ENCODE measurements at regions not wholly inside any gene's neighbourhood (a gene's known extent, or its start where the extent isn't known, plus 50 kb on each side); places are given as distances from the start of the nearest gene placed in this dataset.
"Not testable (repeated sequence)": the region's sequence is repeated elsewhere in the genome, so short reads cannot be mapped to it uniquely, and the experiment has no call there.

DNA sequence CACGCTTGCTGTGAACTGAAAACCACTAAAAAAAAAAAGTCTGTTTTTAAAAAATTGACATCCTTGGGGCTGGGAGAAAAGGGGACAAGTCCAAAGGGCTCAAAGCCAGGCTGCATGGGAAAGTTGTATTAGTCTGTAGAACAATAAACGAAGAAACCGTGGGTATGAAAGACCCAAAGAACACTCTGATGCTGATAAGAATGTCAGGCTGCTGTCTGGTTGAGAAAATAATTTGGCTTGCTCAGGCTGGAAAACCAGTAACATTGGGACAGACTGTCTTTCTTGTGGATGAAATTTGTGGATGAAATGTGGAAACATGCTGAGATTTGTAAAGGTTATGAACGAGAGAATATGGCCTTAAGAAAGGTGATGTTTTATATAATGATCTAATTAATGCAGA lies 68.5 kb upstream of the HSPB3 start:
- CTCF ChIA-PET = no interaction called here
- H3K27me3 Mint-ChIP-seq (ENCODE audit: low read depth) = no peaks in the 10 kb centered on the region
- peaks cover 2% of the 10 kb centered on the region for H3K9me3 Mint-ChIP-seq
- H3K36me3 Mint-ChIP-seq (ENCODE audit: low read depth) = no peaks in the 10 kb centered on the region
- intact Hi-C loops (cut with micrococcal nuclease) = no loop called here
- no peak overlapping the region for H3K4me3 Mint-ChIP-seq
- no peak for DNase-seq
- H3K27ac Mint-ChIP-seq = no peak overlapping the region
- H3K4me1 Mint-ChIP-seq (ENCODE audit: low read depth) = peaks cover 10% of the 10 kb centered on the region

DNA sequence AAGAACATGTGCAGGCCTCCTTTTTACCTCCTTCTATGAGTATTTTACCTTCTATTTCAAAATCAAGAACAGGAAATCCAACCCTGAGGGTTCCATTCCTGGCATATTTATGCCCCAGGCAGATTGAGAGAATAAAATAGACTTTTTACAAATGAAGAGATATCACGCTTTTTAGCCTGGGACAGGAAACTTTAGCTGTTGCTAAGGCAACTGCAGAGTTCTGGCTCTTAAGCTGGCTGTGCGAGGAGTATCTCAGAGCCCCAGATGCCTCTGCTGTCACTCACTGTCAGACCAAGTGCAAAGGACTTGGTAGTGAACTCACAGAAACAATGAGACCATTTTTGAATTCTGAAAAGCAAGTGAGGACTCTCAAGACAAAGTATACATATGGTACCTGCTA lies 69.5 kb upstream of the HSPB3 start:
- Mint-ChIP-seq H3K27me3 (ENCODE audit: low read depth) (no peaks in the 10 kb centered on the region), H3K27ac (no peak overlapping the region), H3K9me3 (peaks cover 2% of the 10 kb centered on the region), H3K4me3 (no peak overlapping the region), H3K4me1 (ENCODE audit: low read depth) (peaks cover 10% of the 10 kb centered on the region), H3K36me3 (ENCODE audit: low read depth) (no peaks in the 10 kb centered on the region)
- CTCF ChIA-PET = interaction anchor here (2.1 kb wide), 1 partner anchor 33 kb away, joined by 8 read pairs; no protein-coding TSS in a partner anchor
- no peak for DNase-seq
- intact Hi-C loops (cut with micrococcal nuclease) = no loop called here

DNA sequence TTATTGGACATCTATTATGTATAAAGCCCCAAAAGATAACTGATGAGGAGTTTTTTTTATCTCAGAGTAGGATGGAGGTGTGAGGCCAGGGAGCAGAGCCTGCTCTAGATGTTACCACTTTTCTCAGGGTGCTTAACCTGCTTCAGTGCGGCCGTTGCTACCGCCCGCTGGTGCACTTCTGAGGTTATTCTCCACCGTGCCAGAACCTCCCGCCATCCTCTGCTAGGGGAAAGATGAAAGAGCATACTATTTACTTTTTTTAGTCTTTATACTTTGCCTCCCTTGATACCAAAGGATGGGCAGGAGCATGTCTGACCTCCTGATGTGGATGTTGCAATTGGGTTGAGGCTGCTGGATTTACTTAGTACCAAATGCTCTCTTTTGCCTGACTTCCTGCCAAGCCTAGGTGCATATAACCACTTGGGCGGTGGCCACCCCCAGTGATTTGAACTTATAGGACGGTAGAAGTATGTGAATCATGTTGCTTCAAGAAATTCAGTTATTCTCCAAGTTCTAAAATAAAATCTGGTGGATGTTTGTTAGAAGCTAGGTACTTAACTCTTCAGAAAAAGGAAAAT lies 71.1 kb upstream of the HSPB3 start:
- peaks cover 4% of the 10 kb centered on the region for H3K9me3 Mint-ChIP-seq
- H3K4me3 Mint-ChIP-seq = no peak overlapping the region
- H3K36me3 Mint-ChIP-seq (ENCODE audit: low read depth) = no peaks in the 10 kb centered on the region
- no peak for DNase-seq
- no peaks in the 10 kb centered on the region for H3K27me3 Mint-ChIP-seq (ENCODE audit: low read depth)
- intact Hi-C loops (cut with micrococcal nuclease) = no loop called here
- CTCF ChIA-PET = interaction anchor here (0.8 to 2.1 kb wide), 2 partner anchors 18 to 35 kb away, joined by 3 to 8 read pairs; no protein-coding TSS in a partner anchor
- no peak overlapping the region for H3K27ac Mint-ChIP-seq
- peaks cover 10% of the 10 kb centered on the region for H3K4me1 Mint-ChIP-seq (ENCODE audit: low read depth)

DNA sequence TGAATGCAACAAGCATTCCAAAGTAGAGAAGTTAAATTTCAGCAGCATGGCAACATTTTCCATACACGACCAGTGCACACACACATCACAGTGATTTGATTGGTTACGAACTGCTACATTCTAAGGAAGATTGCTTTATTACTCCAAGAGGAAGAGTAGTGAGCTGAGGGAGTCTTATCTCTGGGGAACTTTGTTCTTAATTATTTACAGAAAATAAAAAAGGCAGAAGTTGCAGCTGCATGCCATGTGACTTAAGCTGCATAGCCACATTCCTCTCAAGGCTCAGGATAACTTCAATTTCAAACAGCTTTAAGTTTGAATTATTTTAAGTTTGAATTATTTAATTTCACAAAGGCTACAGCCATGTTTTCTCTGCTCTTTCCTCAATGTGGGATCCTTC lies 71.6 kb upstream of the HSPB3 start:
- CTCF ChIA-PET = no interaction called here

DNA sequence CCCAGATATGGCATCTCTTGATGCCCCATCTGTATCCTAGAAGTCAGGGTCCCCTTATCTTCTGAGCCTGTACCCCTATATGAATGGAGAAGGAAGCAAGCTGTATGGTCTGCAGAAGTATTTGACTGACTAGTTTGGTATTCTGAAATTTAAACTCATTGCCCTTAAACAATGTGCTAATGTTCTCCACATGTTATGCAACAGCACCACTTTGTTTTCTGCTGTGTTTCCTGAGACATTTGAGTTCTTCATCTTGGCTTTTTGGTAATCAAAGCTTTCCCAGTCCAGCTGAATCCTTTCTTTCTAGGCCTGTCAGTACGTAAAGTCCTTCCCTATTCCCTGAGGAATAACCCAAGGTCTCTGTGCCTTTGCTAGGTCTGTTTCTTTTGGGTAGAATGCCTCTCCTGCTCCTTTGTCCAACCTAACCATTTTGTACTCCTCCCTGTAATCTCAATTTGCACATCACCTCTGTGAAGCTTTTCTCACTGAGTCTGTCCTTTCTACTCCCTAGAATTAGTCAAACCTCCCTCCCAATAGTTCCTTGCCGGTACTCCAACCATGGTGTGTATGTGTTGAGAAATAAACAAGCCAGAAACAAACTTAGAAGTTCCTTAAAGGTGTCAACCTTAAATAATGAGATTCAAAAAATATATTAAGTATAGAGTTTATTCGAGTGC lies 72.1 kb upstream of the HSPB3 start:
- H3K4me1 Mint-ChIP-seq (ENCODE audit: low read depth) = peaks cover 5% of the 10 kb centered on the region
- no peak overlapping the region for H3K27ac Mint-ChIP-seq
- CTCF ChIA-PET = no interaction called here
- peaks cover 2% of the 10 kb centered on the region for H3K9me3 Mint-ChIP-seq
- no peak overlapping the region for H3K4me3 Mint-ChIP-seq
- intact Hi-C loops (cut with micrococcal nuclease) = no loop called here
- H3K27me3 Mint-ChIP-seq (ENCODE audit: low read depth) = no peaks in the 10 kb centered on the region
- DNase-seq = no peak
- no peaks in the 10 kb centered on the region for H3K36me3 Mint-ChIP-seq (ENCODE audit: low read depth)

More for the DNA sequence above, 71.6 kb upstream of the HSPB3 start:
- H3K36me3 Mint-ChIP-seq (ENCODE audit: low read depth) = no peaks in the 10 kb centered on the region
- H3K4me1 Mint-ChIP-seq (ENCODE audit: low read depth) = peaks cover 8% of the 10 kb centered on the region
- no peak overlapping the region for H3K4me3 Mint-ChIP-seq
- no peaks in the 10 kb centered on the region for H3K27me3 Mint-ChIP-seq (ENCODE audit: low read depth)
- H3K9me3 Mint-ChIP-seq = peaks cover 2% of the 10 kb centered on the region
- no peak overlapping the region for H3K27ac Mint-ChIP-seq
- DNase-seq = no peak
- intact Hi-C loops (cut with micrococcal nuclease) = no loop called here

DNA sequence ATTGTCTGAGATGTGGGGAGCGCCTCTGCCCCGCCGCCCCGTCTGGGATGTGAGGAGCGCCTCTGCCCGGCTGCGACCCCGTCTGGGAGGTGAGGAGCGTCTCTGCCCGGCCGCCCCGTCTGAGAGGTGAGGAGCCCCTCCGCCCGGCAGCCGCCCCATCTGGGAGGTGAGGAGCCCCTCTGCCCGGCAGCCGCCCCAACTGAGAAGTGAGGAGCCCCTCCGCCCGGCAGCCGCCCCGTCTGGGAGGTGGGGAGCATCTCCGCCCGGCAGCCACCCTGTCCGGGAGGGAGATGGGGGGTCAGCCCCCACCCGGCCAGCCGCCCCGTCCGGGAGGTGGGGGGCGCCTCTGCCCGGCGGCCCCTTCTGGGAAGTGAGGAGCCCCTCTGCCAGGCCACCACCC lies 70.9 kb upstream of the ARL15 start:
- H3K27me3 Mint-ChIP-seq (ENCODE audit: low read depth) = not testable (repeated sequence)

DNA sequence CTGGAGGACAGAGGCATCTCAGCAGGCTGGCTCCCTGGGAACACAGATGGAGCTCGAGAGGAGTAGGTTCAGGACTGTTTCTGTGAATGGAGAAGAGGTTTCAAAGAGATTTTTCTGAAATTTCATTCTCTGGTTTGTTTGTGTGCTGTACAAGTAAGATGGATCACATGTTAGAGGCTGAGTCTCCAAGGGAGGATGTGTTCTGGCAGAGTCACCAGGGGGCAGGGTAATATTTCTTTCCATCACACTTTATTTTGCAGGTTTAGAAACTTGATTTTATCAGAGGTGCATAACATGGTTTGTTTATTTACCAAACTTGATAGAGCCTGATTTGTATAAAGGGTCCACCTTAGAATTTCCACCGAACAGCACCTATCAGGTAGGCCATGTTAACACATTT lies 69.2 kb upstream of the ARL15 start:
- Mint-ChIP-seq H3K4me1 (ENCODE audit: low read depth) (no peaks in the 10 kb centered on the region), H3K9me3 (peaks cover 4% of the 10 kb centered on the region), H3K4me3 (no peak overlapping the region), H3K27me3 (ENCODE audit: low read depth) (peaks cover 17% of the 10 kb centered on the region), H3K27ac (no peak overlapping the region), H3K36me3 (ENCODE audit: low read depth) (no peaks in the 10 kb centered on the region)
- DNase-seq = no peak
- intact Hi-C loops (cut with micrococcal nuclease) = no loop called here
- CTCF ChIA-PET = no interaction called here

More for the DNA sequence above, 70.9 kb upstream of the ARL15 start:
- H3K36me3 Mint-ChIP-seq (ENCODE audit: low read depth); H3K4me1 Mint-ChIP-seq (ENCODE audit: low read depth); intact Hi-C loops (cut with micrococcal nuclease); H3K4me3 Mint-ChIP-seq; H3K9me3 Mint-ChIP-seq; CTCF ChIA-PET; DNase-seq; H3K27ac Mint-ChIP-seq: not testable (repeated sequence)

DNA sequence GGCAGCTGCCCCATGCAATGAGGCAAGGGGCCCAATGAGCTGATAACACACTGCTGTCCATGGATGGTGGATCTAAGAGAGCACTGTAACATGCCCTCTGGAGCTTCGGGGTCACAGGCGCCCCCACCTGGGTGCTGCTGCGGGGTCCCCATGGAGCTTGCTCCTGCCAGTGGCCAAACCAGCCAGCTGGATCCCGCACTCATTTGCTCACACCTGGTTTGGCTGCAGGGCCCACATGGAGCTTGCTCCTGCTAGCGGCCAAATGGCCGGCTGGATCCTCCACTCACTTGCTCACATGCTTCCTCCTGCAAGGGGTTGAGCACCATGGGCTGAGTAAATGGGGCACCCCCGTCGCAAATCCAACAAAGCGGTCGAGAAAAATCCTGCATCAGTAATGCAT lies 68.3 kb upstream of the ARL15 start:
- Mint-ChIP-seq H3K27ac (no peak overlapping the region), H3K4me1 (ENCODE audit: low read depth) (no peaks in the 10 kb centered on the region), H3K4me3 (no peak overlapping the region), H3K9me3 (peaks cover 5% of the 10 kb centered on the region), H3K27me3 (ENCODE audit: low read depth) (peaks cover 22% of the 10 kb centered on the region), H3K36me3 (ENCODE audit: low read depth) (no peaks in the 10 kb centered on the region)
- DNase-seq = no peak
- CTCF ChIA-PET = no interaction called here
- intact Hi-C loops (cut with micrococcal nuclease) = no loop called here

DNA sequence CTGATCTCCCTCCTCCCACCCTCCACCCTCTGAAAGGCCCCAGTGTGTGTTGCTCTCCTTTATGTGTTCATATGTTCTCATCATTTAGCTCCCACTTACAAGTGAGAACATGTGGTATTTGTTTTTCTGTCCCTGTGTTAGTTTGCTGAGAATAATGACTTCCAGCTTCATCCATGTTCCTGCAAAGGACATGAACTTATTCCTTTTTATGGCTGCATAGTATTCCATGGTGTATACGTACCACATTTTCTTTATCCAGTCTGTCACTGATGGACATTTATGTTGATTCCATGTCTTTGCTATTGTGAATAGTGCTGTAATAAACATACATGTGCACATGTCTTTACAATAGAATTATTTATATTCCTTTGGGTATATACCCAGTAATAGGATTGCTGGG lies 67.0 kb upstream of the ARL15 start:
- H3K4me1 Mint-ChIP-seq (ENCODE audit: low read depth); CTCF ChIA-PET; H3K9me3 Mint-ChIP-seq; DNase-seq; H3K27ac Mint-ChIP-seq; intact Hi-C loops (cut with micrococcal nuclease); H3K36me3 Mint-ChIP-seq (ENCODE audit: low read depth); H3K4me3 Mint-ChIP-seq: not testable (repeated sequence)
- H3K27me3 Mint-ChIP-seq (ENCODE audit: low read depth) = peaks cover 25% of the 10 kb centered on the region

DNA sequence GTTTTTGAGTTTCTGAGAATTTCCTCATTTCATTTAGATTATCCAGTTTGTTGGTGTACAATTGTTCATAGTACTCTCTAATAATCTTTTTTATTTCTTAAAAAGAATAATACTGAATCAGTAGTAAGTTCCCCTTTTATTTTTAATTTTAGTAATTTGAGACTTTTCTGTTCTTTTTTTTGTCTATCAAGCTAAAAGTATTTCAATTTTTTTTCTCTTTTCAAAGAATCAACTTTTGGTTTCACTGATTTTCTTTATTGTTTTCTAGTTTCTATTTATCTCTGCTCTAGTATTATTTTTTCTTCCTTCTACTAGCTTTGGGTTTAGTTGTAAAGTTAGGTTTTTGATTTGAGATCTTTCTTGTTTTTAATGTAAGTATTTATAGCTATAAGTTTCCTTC lies 60.6 kb upstream of the ARL15 start:
- Mint-ChIP-seq H3K4me3 (no peak overlapping the region), H3K9me3 (peaks cover 5% of the 10 kb centered on the region), H3K27me3 (ENCODE audit: low read depth) (peaks cover 17% of the 10 kb centered on the region), H3K36me3 (ENCODE audit: low read depth) (no peaks in the 10 kb centered on the region), H3K27ac (no peak overlapping the region), H3K4me1 (ENCODE audit: low read depth) (no peaks in the 10 kb centered on the region)
- no peak for DNase-seq
- intact Hi-C loops (cut with micrococcal nuclease) = no loop called here
- CTCF ChIA-PET = interaction anchor here (0.7 kb wide), 1 partner anchor 9 kb away, joined by 4 read pairs; no protein-coding TSS in a partner anchor

DNA sequence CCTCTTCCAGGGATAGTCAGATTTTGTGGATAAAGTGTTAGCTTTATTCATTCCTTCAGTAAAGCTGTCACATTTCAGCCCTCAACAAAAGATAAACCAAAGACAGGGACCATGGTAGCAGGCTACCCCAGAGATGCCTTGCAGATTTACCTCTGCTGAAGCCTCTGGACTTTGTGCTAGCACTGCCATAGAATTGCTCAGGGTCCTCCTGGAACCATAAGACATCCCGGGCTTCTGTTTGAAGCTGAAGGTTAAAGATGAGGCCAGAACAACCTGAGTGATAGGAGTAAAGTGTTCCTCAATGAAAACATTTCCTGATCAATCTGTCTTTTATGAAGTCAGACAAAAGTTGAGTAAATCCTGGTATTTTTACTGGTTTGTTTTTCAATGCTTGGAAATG lies 57.5 kb upstream of the ARL15 start:
- no peak overlapping the region for H3K4me3 Mint-ChIP-seq
- no peaks in the 10 kb centered on the region for H3K9me3 Mint-ChIP-seq
- no peaks in the 10 kb centered on the region for H3K4me1 Mint-ChIP-seq (ENCODE audit: low read depth)
- peaks cover 11% of the 10 kb centered on the region for H3K27me3 Mint-ChIP-seq (ENCODE audit: low read depth)
- DNase-seq = no peak
- intact Hi-C loops (cut with micrococcal nuclease) = no loop called here
- CTCF ChIA-PET = no interaction called here
- H3K36me3 Mint-ChIP-seq (ENCODE audit: low read depth) = no peaks in the 10 kb centered on the region
- no peak overlapping the region for H3K27ac Mint-ChIP-seq

DNA sequence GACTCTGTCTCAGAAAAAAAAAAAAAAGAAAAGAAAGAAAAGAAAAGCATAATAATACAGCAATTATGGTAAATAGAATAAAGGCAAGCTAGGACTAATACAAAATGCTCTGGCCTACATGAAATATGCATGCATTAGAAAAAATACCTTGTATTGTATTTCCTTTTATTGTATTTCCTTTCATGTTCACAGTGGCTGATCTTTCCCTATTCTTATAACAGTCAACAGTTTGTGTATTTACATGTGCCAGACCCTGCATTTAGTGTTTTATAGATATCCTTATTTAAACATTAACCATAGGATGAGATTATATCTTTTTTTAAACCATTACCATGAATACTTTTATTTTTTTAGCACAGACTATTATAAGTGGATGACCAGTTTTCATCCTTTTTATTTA lies 56.3 kb upstream of the ARL15 start:
- H3K4me1 Mint-ChIP-seq (ENCODE audit: low read depth) = no peaks in the 10 kb centered on the region
- H3K36me3 Mint-ChIP-seq (ENCODE audit: low read depth) = no peaks in the 10 kb centered on the region
- no peak overlapping the region for H3K27ac Mint-ChIP-seq
- no peaks in the 10 kb centered on the region for H3K9me3 Mint-ChIP-seq
- CTCF ChIA-PET = interaction anchor here (0.7 kb wide), 2 partner anchors 27 to 28 kb away, joined by 3 to 4 read pairs; no protein-coding TSS in a partner anchor
- no peak overlapping the region for H3K4me3 Mint-ChIP-seq
- intact Hi-C loops (cut with micrococcal nuclease) = no loop called here
- peaks cover 13% of the 10 kb centered on the region for H3K27me3 Mint-ChIP-seq (ENCODE audit: low read depth)
- DNase-seq = no peak

DNA sequence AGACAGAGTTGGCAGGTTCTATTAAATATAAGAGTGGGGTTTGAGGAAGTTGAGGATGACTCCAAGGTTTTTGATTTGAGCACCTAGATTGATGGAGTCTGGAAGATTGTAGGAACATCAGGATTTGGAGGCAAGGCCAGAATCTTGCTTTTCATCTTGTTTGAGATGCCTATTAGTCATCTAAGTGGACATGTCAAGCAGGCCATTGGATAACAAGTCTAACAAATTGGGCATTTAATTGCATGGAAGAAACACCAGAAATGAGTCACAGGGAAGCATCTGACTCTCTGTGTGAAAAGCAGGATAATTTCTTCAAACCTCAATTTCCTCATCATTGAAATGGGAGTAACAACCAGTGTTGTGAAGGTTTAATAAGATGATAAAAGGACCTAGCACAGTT lies 53.3 kb upstream of the ARL15 start:
- CTCF ChIA-PET = no interaction called here
- Mint-ChIP-seq H3K4me1 (ENCODE audit: low read depth) (no peaks in the 10 kb centered on the region), H3K27ac (no peak overlapping the region), H3K36me3 (ENCODE audit: low read depth) (no peaks in the 10 kb centered on the region), H3K9me3 (no peaks in the 10 kb centered on the region), H3K27me3 (ENCODE audit: low read depth) (peaks cover 20% of the 10 kb centered on the region), H3K4me3 (no peak overlapping the region)
- DNase-seq = no peak
- intact Hi-C loops (cut with micrococcal nuclease) = no loop called here
